ENCODE measurements at regions not wholly inside any gene's neighbourhood (a gene's known extent, or its start where the extent isn't known, plus 50 kb on each side); places are given as distances from the start of the nearest gene placed in this dataset.

GRCh38 chr20:58144096-58144495, 84.4 kb downstream of the ANKRD60 start:
- TF ChIP-seq CTCF (IDR thresholded peaks at IDR 0.05 in 8 of 11, conservative IDR thresholded peaks at IDR 0.05 in 3 of 11) (no peak), POLR2A (IDR thresholded peaks at IDR 0.05) (no peak)
